H9 (cell line): ENCODE measurements at regions not wholly inside any gene's neighbourhood (a gene's known extent, or its start where the extent isn't known, plus 50 kb on each side); places are given as distances from the start of the nearest gene placed in this dataset.

Experiments
- DNase-seq: peaks from one replicate; pipeline ENCODE4 v3.0.0-alpha.2; 2017
- H2AFZ ChIP-seq: one replicate; pipeline ENCODE4 v1.6.1; 2013; ENCODE audit warnings: mild to moderate bottlenecking, low read length, control low read depth, moderate library complexity
- H2AK5ac ChIP-seq: 2 replicates; pipeline ENCODE4 v1.6.1; 2013; ENCODE audit warnings: low read length, control low read depth, mixed read lengths; ENCODE audit not compliant: insufficient read length
- H2BK120ac ChIP-seq: one replicate; pipeline ENCODE4 v1.6.1; 2013; ENCODE audit warnings: low read depth, mild to moderate bottlenecking, low read length, control low read depth, inconsistent platforms; ENCODE audit not compliant: poor library complexity, severe bottlenecking
- H2BK12ac ChIP-seq: 2 replicates; pipeline ENCODE4 v1.6.1; 2013; ENCODE audit warnings: low read length, control low read depth, mixed read lengths, low read depth; ENCODE audit not compliant: insufficient read length
- H2BK15ac ChIP-seq: 2 replicates; pipeline ENCODE4 v1.6.1; 2013; ENCODE audit warnings: low read depth, low read length, control low read depth
- H2BK20ac ChIP-seq: one replicate; pipeline ENCODE4 v1.6.1; 2013; ENCODE audit warnings: low read depth, mild to moderate bottlenecking, low read length, control low read depth, inconsistent platforms; ENCODE audit not compliant: poor library complexity, severe bottlenecking
- H2BK5ac ChIP-seq: 2 replicates; pipeline ENCODE4 v1.6.1; 2013; ENCODE audit warnings: low read length, control low read depth, mixed read lengths; ENCODE audit not compliant: insufficient read length
- H3K14ac ChIP-seq: 2 replicates; pipeline ENCODE4 v1.6.1; 2013; ENCODE audit warnings: low read length, control low read depth; ENCODE audit not compliant: insufficient read depth
- H3K18ac ChIP-seq: 2 replicates; pipeline ENCODE4 v1.6.1; 2013; ENCODE audit warnings: low read depth, mild to moderate bottlenecking, mixed read lengths, low read length, control low read depth; ENCODE audit not compliant: insufficient read length
- H3K23ac ChIP-seq: 2 replicates; pipeline ENCODE4 v1.6.1; 2013; ENCODE audit warnings: low read length, control low read depth, mixed read lengths, low read depth; ENCODE audit not compliant: insufficient read length
- H3K23me2 ChIP-seq: 2 replicates; pipeline ENCODE4 v1.6.1; 2013; ENCODE audit warnings: low read depth, mild to moderate bottlenecking, mixed read lengths, low read length, control low read depth; ENCODE audit not compliant: insufficient read length, poor library complexity, severe bottlenecking
- H3K27ac ChIP-seq: 2 replicates; pipeline ENCODE4 v1.5.1; 2013; ENCODE audit warnings: low read length, control low read depth, mixed read lengths, low read depth; ENCODE audit not compliant: insufficient read length
- H3K27me3 ChIP-seq: 2 replicates; pipeline ENCODE4 v1.6.1; 2013; ENCODE audit warnings: low read length, control low read depth, inconsistent platforms; ENCODE audit not compliant: insufficient read depth
- H3K4ac ChIP-seq: 2 replicates; pipeline ENCODE4 v1.6.1; 2013; ENCODE audit warnings: low read depth, mild to moderate bottlenecking, control low read depth, inconsistent platforms, low read length, moderate library complexity
- H3K4me1 ChIP-seq: 2 replicates; pipeline ENCODE4 v1.6.1; 2013; ENCODE audit warnings: low read length, control low read depth, inconsistent platforms; ENCODE audit not compliant: insufficient read depth
- H3K4me2 ChIP-seq: 2 replicates; pipeline ENCODE4 v1.6.1; 2013; ENCODE audit warnings: low read length, control low read depth, mixed read lengths; ENCODE audit not compliant: insufficient read length, insufficient read depth
- H3K56ac ChIP-seq: 2 replicates; pipeline ENCODE4 v1.6.1; 2013; ENCODE audit warnings: low read depth, mild to moderate bottlenecking, mixed read lengths, low read length, control low read depth; ENCODE audit not compliant: insufficient read length
- H3K79me1 ChIP-seq: 2 replicates; pipeline ENCODE4 v1.6.1; 2013; ENCODE audit warnings: low read depth, mild to moderate bottlenecking, moderate library complexity, low read length, control low read depth, inconsistent platforms; ENCODE audit not compliant: insufficient read depth, poor library complexity, severe bottlenecking
- H3K79me2 ChIP-seq: 2 replicates; pipeline ENCODE4 v1.6.1; 2013; ENCODE audit warnings: low read length, control low read depth, inconsistent platforms; ENCODE audit not compliant: insufficient read depth
- H3K9ac ChIP-seq: 2 replicates; pipeline ENCODE4 v1.6.1; 2013; ENCODE audit warnings: low read length, control low read depth, mixed read lengths; ENCODE audit not compliant: insufficient read length; ENCODE audit errors: extremely low read depth
- H3K9me3 ChIP-seq: one replicate; pipeline ENCODE4 v1.6.1; 2013; ENCODE audit warnings: low read depth, low read length, inconsistent platforms; ENCODE audit not compliant: control insufficient read depth
- H3T11ph ChIP-seq: one replicate; pipeline ENCODE4 v1.6.1; 2013; ENCODE audit warnings: mild to moderate bottlenecking, low read length, control low read depth, inconsistent platforms
- H4K20me1 ChIP-seq: one replicate; pipeline ENCODE4 v1.6.1; 2013; ENCODE audit not compliant: control insufficient read depth, insufficient read length, insufficient read depth
- H4K5ac ChIP-seq: 2 replicates; pipeline ENCODE4 v1.6.1; 2013; ENCODE audit warnings: low read depth, mild to moderate bottlenecking, mixed read lengths, low read length, control low read depth; ENCODE audit not compliant: insufficient read length
- H4K8ac ChIP-seq: replicated peaks from 2 replicates; pipeline ENCODE4 v1.6.1; 2013; ENCODE audit warnings: low read length, control low read depth, mixed read lengths, low read depth; ENCODE audit not compliant: insufficient read length
- H4K91ac ChIP-seq: 2 replicates; pipeline ENCODE4 v1.6.1; 2013; ENCODE audit warnings: low read depth, mild to moderate bottlenecking, moderate library complexity, mixed read lengths, low read length, control low read depth; ENCODE audit not compliant: insufficient read length
- H3K27ac Mint-ChIP-seq, 3 experiments: 2 replicates in 2 of 3; 3 replicates in 1 of 3; pipeline ENCODE4 v1.8.0; 2020 to 2021; ENCODE audit warnings: mixed read lengths in 3 of 3, mild to moderate bottlenecking in 1 of 3, moderate library complexity in 1 of 3
- H3K27me3 Mint-ChIP-seq: 2 replicates; pipeline ENCODE4 v1.8.0; 2021; ENCODE audit warnings: low read depth, mild to moderate bottlenecking, moderate library complexity, mixed read lengths
- H3K36me3 Mint-ChIP-seq, 3 experiments: 2 replicates in 2 of 3; 3 replicates in 1 of 3; pipeline ENCODE4 v1.8.0; 2020 to 2021; ENCODE audit warnings: low read depth in 3 of 3, mixed read lengths in 3 of 3; ENCODE audit not compliant: insufficient read depth in 1 of 3
- H3K4me1 Mint-ChIP-seq, 2 experiments: 2 replicates each; pipeline ENCODE4 v1.8.0; 2020; ENCODE audit warnings: mixed read lengths in 2 of 2
- H3K4me3 Mint-ChIP-seq, 2 experiments: 2 replicates in 1 of 2; 3 replicates in 1 of 2; pipeline ENCODE4 v1.8.0; 2020 to 2021; ENCODE audit warnings: mild to moderate bottlenecking in 2 of 2, mixed read lengths in 2 of 2, moderate library complexity in 1 of 2
- H3K9me3 Mint-ChIP-seq, 2 experiments: 2 replicates in 1 of 2; 3 replicates in 1 of 2; pipeline ENCODE4 v1.8.0; 2020; ENCODE audit warnings: mild to moderate bottlenecking in 2 of 2, mixed read lengths in 2 of 2, moderate library complexity in 1 of 2
- WGBS: extraction: QIAGEN DNeasy Blood & Tissue Kit; methylation state at CpG from one replicate; pipeline ENCODE4 v1.1.7; 2013; ENCODE audit warnings: missing lambda C conversion rate, low lambda C conversion rate, mixed read lengths; ENCODE audit not compliant: insufficient read length; ENCODE audit errors: extremely low coverage; 5-methylcytosine and 5-hydroxymethylcytosine counted together
- TF ChIP-seq, protein P1 (sequence below): fragments of 200-600 bp; sonication (generic); conservative IDR thresholded peaks from 3 replicates; pipeline ENCODE4 v1.8.0; 2021; ENCODE audit warnings: antibody characterized with exemption, mild to moderate bottlenecking

DNA sequence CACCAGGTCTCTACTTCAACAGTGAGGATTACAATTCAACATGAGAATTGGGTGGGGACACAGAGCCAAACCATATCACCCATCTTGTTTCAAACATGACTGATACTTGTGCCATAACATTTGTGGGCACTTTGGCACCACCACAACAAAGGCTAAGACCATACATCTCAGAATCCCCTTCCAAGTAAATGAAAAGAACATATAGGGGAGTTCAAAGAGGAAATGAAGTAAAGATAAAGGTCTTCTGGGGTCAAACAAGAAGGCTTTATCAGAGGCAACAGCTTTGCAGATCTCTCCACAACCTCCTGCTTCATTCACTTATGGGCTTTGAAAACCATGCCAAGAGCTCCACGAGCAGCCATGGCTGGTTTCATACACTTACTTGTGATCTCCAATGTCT lies 122.7 kb downstream of the ANKRD50 start:
- no peak overlapping the region for H3K18ac ChIP-seq
- DNase-seq: no peak
- no peaks in the 10 kb centered on the region for H3K79me1 ChIP-seq
- H2BK20ac ChIP-seq: no peak overlapping the region
- H3K4me2 ChIP-seq: no peak overlapping the region
- no peak overlapping the region for H3K4ac ChIP-seq
- H3K9ac ChIP-seq: no peak overlapping the region
- H3K9me3 ChIP-seq: no peaks in the 10 kb centered on the region
- no peak overlapping the region for H3K27ac Mint-ChIP-seq
- no peaks in the 10 kb centered on the region for H4K20me1 ChIP-seq
- no peak overlapping the region for H2BK5ac ChIP-seq
- H3T11ph ChIP-seq: no peak overlapping the region
- no peak overlapping the region for H2AFZ ChIP-seq
- H2BK120ac ChIP-seq: no peak overlapping the region
- no peak overlapping the region for H3K56ac ChIP-seq
- H2BK15ac ChIP-seq: no peak overlapping the region
- H2BK12ac ChIP-seq: no peak overlapping the region
- no peak overlapping the region for H4K8ac ChIP-seq
- H3K4me1 ChIP-seq: no peaks in the 10 kb centered on the region
- no peak overlapping the region for H3K4me3 Mint-ChIP-seq
- H4K91ac ChIP-seq: no peak overlapping the region
- no peaks in the 10 kb centered on the region for H3K23me2 ChIP-seq
- TF ChIP-seq, protein P1, sequence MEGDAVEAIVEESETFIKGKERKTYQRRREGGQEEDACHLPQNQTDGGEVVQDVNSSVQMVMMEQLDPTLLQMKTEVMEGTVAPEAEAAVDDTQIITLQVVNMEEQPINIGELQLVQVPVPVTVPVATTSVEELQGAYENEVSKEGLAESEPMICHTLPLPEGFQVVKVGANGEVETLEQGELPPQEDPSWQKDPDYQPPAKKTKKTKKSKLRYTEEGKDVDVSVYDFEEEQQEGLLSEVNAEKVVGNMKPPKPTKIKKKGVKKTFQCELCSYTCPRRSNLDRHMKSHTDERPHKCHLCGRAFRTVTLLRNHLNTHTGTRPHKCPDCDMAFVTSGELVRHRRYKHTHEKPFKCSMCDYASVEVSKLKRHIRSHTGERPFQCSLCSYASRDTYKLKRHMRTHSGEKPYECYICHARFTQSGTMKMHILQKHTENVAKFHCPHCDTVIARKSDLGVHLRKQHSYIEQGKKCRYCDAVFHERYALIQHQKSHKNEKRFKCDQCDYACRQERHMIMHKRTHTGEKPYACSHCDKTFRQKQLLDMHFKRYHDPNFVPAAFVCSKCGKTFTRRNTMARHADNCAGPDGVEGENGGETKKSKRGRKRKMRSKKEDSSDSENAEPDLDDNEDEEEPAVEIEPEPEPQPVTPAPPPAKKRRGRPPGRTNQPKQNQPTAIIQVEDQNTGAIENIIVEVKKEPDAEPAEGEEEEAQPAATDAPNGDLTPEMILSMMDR: no peak
- peaks cover 32% of the 10 kb centered on the region in 2 experiments for H3K4me1 Mint-ChIP-seq
- H3K27me3 ChIP-seq: no peaks in the 10 kb centered on the region
- H4K5ac ChIP-seq: no peak overlapping the region
- no peaks in the 10 kb centered on the region for H3K79me2 ChIP-seq
- no peak overlapping the region for H3K27ac ChIP-seq
- WGBS: no CpG with 5 or more reads among the region's 1 CpG
- peaks cover 9 to 32% (median 13%) of the 10 kb centered on the region in 3 experiments; a peak in 6 of 7 replicates for H3K36me3 Mint-ChIP-seq
- H3K23ac ChIP-seq: no peak overlapping the region
- no peak overlapping the region for H3K14ac ChIP-seq
- H3K27me3 Mint-ChIP-seq: no peaks in the 10 kb centered on the region
- peaks cover 14 to 15% of the 10 kb centered on the region in 2 experiments; a peak in 4 of 5 replicates for H3K9me3 Mint-ChIP-seq
- no peak overlapping the region for H2AK5ac ChIP-seq
